ENCODE measurements at regions not wholly inside any gene's neighbourhood (a gene's known extent, or its start where the extent isn't known, plus 50 kb on each side); places are given as distances from the start of the nearest gene placed in this dataset.
"Not testable (repeated sequence)": the region's sequence is repeated elsewhere in the genome, so short reads cannot be mapped to it uniquely, and the experiment has no call there.

- H3K9me3 ChIP-seq (ENCODE audit: control insufficient read depth in 2 of 3, low read length in 3 of 3): no peaks in the 10 kb centered on the region
- DNase-seq: no peak
- Mint-ChIP-seq H3K9me3 (peaks cover 0 to 20% (median 4%) of the 10 kb centered on the region in 11 donors), H3K27me3 (no peaks in the 10 kb centered on the region), H3K36me3 (no peaks in the 10 kb centered on the region), H3K4me1 (no peaks in the 10 kb centered on the region), H3K27ac (no peak overlapping the region), H3K4me3 (no peak overlapping the region)
- intact Hi-C loops (cut with micrococcal nuclease): no loop called here
- H3K36me3 ChIP-seq (ENCODE audit: control insufficient read depth in 2 of 3, insufficient read depth in 3 of 3, low read length in 3 of 3): no peaks in the 10 kb centered on the region
- ATAC-seq: no peak
- no peak overlapping the region for H3K4me3 ChIP-seq (ENCODE audit: low read length)
- H3K4me1 ChIP-seq (ENCODE audit: control insufficient read depth in 2 of 2, insufficient read depth in 2 of 2, low read length in 2 of 2): no peaks in the 10 kb centered on the region
- no peaks in the 10 kb centered on the region for H3K27me3 ChIP-seq (ENCODE audit: control insufficient read depth in 2 of 2, insufficient read depth in 2 of 2, low read length in 2 of 2)
- POLR2A ChIA-PET: no interaction called here
- no peak overlapping the region for H3K27ac ChIP-seq (ENCODE audit: low read depth, low read length)
- CTCF ChIA-PET: no interaction called here
These were observed 597.6 kb downstream of the NXPH1 start for GRCh38 chr7:9030976-9031375.

- H3K9me3 Mint-ChIP-seq: peaks cover 0 to 20% (median 4%) of the 10 kb centered on the region in 11 donors
- ChIA-PET CTCF (no interaction called here), POLR2A (no interaction called here)
- H3K4me1 Mint-ChIP-seq: no peaks in the 10 kb centered on the region
- DNase-seq (no peak), ATAC-seq (no peak)
- H3K27ac Mint-ChIP-seq: no peak overlapping the region
- H3K4me3 ChIP-seq (ENCODE audit: low read length): no peak overlapping the region
- no peak overlapping the region for H3K27ac ChIP-seq (ENCODE audit: low read depth, low read length)
- H3K9me3 ChIP-seq (ENCODE audit: control insufficient read depth in 2 of 3, low read length in 3 of 3): no peaks in the 10 kb centered on the region
- H3K4me1 ChIP-seq (ENCODE audit: control insufficient read depth in 2 of 2, insufficient read depth in 2 of 2, low read length in 2 of 2): no peaks in the 10 kb centered on the region
- H3K36me3 ChIP-seq (ENCODE audit: control insufficient read depth in 2 of 3, insufficient read depth in 3 of 3, low read length in 3 of 3): no peaks in the 10 kb centered on the region
- no peaks in the 10 kb centered on the region for H3K36me3 Mint-ChIP-seq
- intact Hi-C loops (cut with micrococcal nuclease): no loop called here
- H3K27me3 Mint-ChIP-seq: no peaks in the 10 kb centered on the region
- H3K27me3 ChIP-seq (ENCODE audit: control insufficient read depth in 2 of 2, insufficient read depth in 2 of 2, low read length in 2 of 2): no peaks in the 10 kb centered on the region
- H3K4me3 Mint-ChIP-seq: no peak overlapping the region
These were observed 598.0 kb downstream of the NXPH1 start for GRCh38 chr7:9031386-9031785.

- ATAC-seq: no peak
- H3K36me3 ChIP-seq (ENCODE audit: control insufficient read depth in 2 of 3, insufficient read depth in 3 of 3, low read length in 3 of 3): no peaks in the 10 kb centered on the region
- Mint-ChIP-seq H3K36me3 (no peaks in the 10 kb centered on the region), H3K4me3 (no peak overlapping the region), H3K4me1 (no peaks in the 10 kb centered on the region), H3K9me3 (peaks cover 0 to 8% (median 4%) of the 10 kb centered on the region in 11 donors), H3K27ac (no peak overlapping the region), H3K27me3 (no peaks in the 10 kb centered on the region)
- no peak overlapping the region for H3K4me3 ChIP-seq (ENCODE audit: low read length)
- H3K27me3 ChIP-seq (ENCODE audit: control insufficient read depth in 2 of 2, insufficient read depth in 2 of 2, low read length in 2 of 2): no peaks in the 10 kb centered on the region
- H3K9me3 ChIP-seq (ENCODE audit: control insufficient read depth in 2 of 3, low read length in 3 of 3): no peaks in the 10 kb centered on the region
- no peaks in the 10 kb centered on the region for H3K4me1 ChIP-seq (ENCODE audit: control insufficient read depth in 2 of 2, insufficient read depth in 2 of 2, low read length in 2 of 2)
- CTCF ChIA-PET: no interaction called here
- POLR2A ChIA-PET: no interaction called here
- DNase-seq: no peak
- intact Hi-C loops (cut with micrococcal nuclease): no loop called here
- no peak overlapping the region for H3K27ac ChIP-seq (ENCODE audit: low read depth, low read length)
These were observed 602.7 kb downstream of the NXPH1 start for GRCh38 chr7:9036080-9036479.

GRCh38 chr7:9071160-9071762 lies 637.9 kb downstream of the NXPH1 start:
- Histone ChIP-seq H3K27me3 (ENCODE audit: control insufficient read depth in 2 of 2, insufficient read depth in 2 of 2, low read length in 2 of 2) (no peaks in the 10 kb centered on the region), H3K4me1 (ENCODE audit: control insufficient read depth in 2 of 2, insufficient read depth in 2 of 2, low read length in 2 of 2) (no peaks in the 10 kb centered on the region), H3K36me3 (ENCODE audit: control insufficient read depth in 2 of 3, insufficient read depth in 3 of 3, low read length in 3 of 3) (no peaks in the 10 kb centered on the region), H3K9me3 (ENCODE audit: control insufficient read depth in 2 of 3, low read length in 3 of 3) (no peaks in the 10 kb centered on the region), H3K27ac (ENCODE audit: low read depth, low read length) (no peak overlapping the region), H3K4me3 (ENCODE audit: low read length) (no peak overlapping the region)
- Mint-ChIP-seq H3K4me3 (no peak overlapping the region), H3K4me1 (no peaks in the 10 kb centered on the region), H3K27me3 (no peaks in the 10 kb centered on the region), H3K27ac (no peak overlapping the region), H3K9me3 (peaks cover 3 to 30% (median 10%) of the 10 kb centered on the region in 11 donors), H3K36me3 (no peaks in the 10 kb centered on the region)
- ChIA-PET CTCF (no interaction called here), POLR2A (no interaction called here)
- ATAC-seq (no peak), DNase-seq (no peak)
- intact Hi-C loops (cut with micrococcal nuclease): no loop called here

GRCh38 chr7:9075774-9076173 lies 642.4 kb downstream of the NXPH1 start:
- H3K27ac Mint-ChIP-seq; ATAC-seq; DNase-seq; H3K27me3 Mint-ChIP-seq; H3K27me3 ChIP-seq (ENCODE audit: control insufficient read depth in 2 of 2, insufficient read depth in 2 of 2, low read length in 2 of 2); CTCF ChIA-PET; H3K4me3 ChIP-seq (ENCODE audit: low read length); POLR2A ChIA-PET; H3K27ac ChIP-seq (ENCODE audit: low read depth, low read length); H3K36me3 ChIP-seq (ENCODE audit: control insufficient read depth in 2 of 3, insufficient read depth in 3 of 3, low read length in 3 of 3); H3K9me3 ChIP-seq (ENCODE audit: control insufficient read depth in 2 of 3, low read length in 3 of 3); H3K4me1 Mint-ChIP-seq; H3K36me3 Mint-ChIP-seq; H3K4me1 ChIP-seq (ENCODE audit: control insufficient read depth in 2 of 2, insufficient read depth in 2 of 2, low read length in 2 of 2); H3K4me3 Mint-ChIP-seq; intact Hi-C loops (cut with micrococcal nuclease): not testable (repeated sequence)
- peaks cover 0 to 13% (median 5%) of the 10 kb centered on the region in 11 donors for H3K9me3 Mint-ChIP-seq

GRCh38 chr7:9082203-9082602 lies 648.8 kb downstream of the NXPH1 start:
- Histone ChIP-seq H3K36me3 (ENCODE audit: control insufficient read depth in 2 of 3, insufficient read depth in 3 of 3, low read length in 3 of 3) (no peaks in the 10 kb centered on the region), H3K27ac (ENCODE audit: low read depth, low read length) (no peak overlapping the region), H3K4me3 (ENCODE audit: low read length) (no peak overlapping the region), H3K27me3 (ENCODE audit: control insufficient read depth in 2 of 2, insufficient read depth in 2 of 2, low read length in 2 of 2) (no peaks in the 10 kb centered on the region), H3K9me3 (ENCODE audit: control insufficient read depth in 2 of 3, low read length in 3 of 3) (no peaks in the 10 kb centered on the region), H3K4me1 (ENCODE audit: control insufficient read depth in 2 of 2, insufficient read depth in 2 of 2, low read length in 2 of 2) (no peaks in the 10 kb centered on the region)
- ChIA-PET CTCF (interaction anchor here (0.5 kb wide), 1 partner anchor 70 kb away, joined by 3 read pairs; no protein-coding TSS in a partner anchor), POLR2A (no interaction called here)
- Mint-ChIP-seq H3K9me3 (peaks cover 0 to 16% (median 2%) of the 10 kb centered on the region in 11 donors), H3K27me3 (no peaks in the 10 kb centered on the region), H3K27ac (no peak overlapping the region), H3K36me3 (no peaks in the 10 kb centered on the region), H3K4me1 (no peaks in the 10 kb centered on the region), H3K4me3 (no peak overlapping the region)
- no peak for DNase-seq
- intact Hi-C loops (cut with micrococcal nuclease): no loop called here
- no peak for ATAC-seq

- Histone ChIP-seq H3K9me3 (ENCODE audit: control insufficient read depth in 2 of 3, low read length in 3 of 3) (no peaks in the 10 kb centered on the region), H3K27me3 (ENCODE audit: control insufficient read depth in 2 of 2, insufficient read depth in 2 of 2, low read length in 2 of 2) (no peaks in the 10 kb centered on the region), H3K36me3 (ENCODE audit: control insufficient read depth in 2 of 3, insufficient read depth in 3 of 3, low read length in 3 of 3) (no peaks in the 10 kb centered on the region), H3K27ac (ENCODE audit: low read depth, low read length) (no peak overlapping the region), H3K4me1 (ENCODE audit: control insufficient read depth in 2 of 2, insufficient read depth in 2 of 2, low read length in 2 of 2) (no peaks in the 10 kb centered on the region), H3K4me3 (ENCODE audit: low read length) (no peak overlapping the region)
- Mint-ChIP-seq H3K9me3 (peaks cover 0 to 16% (median 2%) of the 10 kb centered on the region in 11 donors), H3K4me1 (no peaks in the 10 kb centered on the region), H3K4me3 (no peak overlapping the region), H3K27me3 (no peaks in the 10 kb centered on the region), H3K27ac (no peak overlapping the region), H3K36me3 (no peaks in the 10 kb centered on the region)
- ChIA-PET CTCF (no interaction called here), POLR2A (no interaction called here)
- no peak for ATAC-seq
- intact Hi-C loops (cut with micrococcal nuclease): no loop called here
- no peak for DNase-seq
These were observed 650.4 kb downstream of the NXPH1 start for GRCh38 chr7:9083837-9084236.

Measured in naive thymus-derived CD4-positive, alpha-beta T cell (primary cell).